Activated gamma-delta T cell treated with anti-CD3 and anti-CD28 coated beads, Interleukin-2, amount 50 U/mL, for 16 hours (primary cell): ENCODE measurements at regions not wholly inside any gene's neighbourhood (a gene's known extent, or its start where the extent isn't known, plus 50 kb on each side); places are given as distances from the start of the nearest gene placed in this dataset.

Experiments used
- DNase-seq: peaks from one replicate; pipeline ENCODE4 v3.0.0-alpha.2; 2020; ENCODE audit warnings: low read depth

DNA sequence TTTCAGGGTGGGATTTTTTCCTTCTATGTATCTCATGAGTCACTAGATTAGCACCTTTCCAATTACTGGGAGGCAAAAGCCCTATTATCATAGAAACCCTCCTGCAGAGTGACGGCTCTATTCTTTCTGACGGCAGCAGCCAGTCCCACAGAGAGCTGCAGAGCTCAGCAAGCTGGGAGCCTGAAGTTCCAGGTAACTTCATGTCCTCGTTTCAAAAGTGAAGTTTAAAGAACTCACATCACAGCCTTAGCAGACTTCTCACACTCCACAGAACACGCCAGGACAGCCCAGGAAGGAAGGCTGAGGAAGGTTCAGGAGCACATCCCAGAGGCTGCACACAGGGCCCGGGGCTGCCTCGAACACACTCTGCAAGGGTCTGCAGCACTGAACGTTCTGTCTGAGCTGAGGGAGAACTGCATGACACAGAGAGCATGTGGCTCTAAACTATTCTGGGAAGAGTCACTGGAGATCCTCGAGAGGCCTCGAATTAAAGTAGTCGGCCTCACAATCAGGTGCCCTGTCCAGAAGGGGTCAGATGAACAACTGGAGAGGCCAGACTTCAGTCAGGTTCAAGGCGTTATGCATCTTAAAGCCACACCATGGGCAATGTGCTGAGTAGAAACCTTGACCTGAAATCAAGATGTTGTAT, 104.2 kb upstream of the DRD2 start:
- no peak for DNase-seq

DNA sequence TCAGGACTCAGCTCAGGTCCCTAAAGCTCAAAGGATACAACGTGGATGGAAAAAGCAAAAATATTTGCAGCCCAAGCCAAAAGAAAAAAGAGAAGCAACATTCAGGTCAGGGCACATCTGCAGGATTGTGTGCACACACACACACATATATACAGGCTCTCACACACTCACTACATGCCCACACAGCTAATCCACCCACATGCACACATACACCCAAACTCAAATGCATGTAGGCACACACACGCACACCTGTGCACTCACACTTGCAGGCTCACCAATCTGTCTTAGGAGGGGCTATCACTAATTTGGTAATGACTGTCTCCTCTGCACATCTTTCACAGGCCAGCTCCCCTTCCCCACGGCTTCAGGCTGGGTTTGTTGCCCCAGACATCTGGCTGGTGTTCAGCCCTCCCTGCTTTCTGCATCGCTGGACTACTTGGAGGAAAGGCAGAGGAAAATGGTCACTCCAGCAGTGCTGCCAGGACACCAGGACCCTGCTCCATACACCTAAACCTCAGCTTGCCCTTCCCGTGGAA, 103.6 kb upstream of the DRD2 start:
- no peak for DNase-seq

DNA sequence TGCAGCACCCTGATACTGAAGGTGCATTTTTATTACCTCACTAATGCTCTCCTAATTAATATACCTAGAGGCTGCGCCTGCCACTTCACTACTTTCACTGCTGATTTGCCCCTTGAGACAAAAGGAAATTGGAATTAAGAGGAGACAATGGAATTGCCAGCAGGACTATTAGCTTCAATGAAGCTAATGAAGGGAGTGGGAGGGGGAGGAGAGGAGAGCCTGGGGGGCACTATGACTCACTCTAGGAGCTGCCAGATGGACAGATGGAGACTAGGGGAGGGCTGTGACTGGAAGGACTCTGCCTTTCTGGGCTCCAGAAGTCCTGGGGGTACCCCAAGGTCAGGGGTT, 102.8 kb upstream of the DRD2 start:
- no peak for DNase-seq

DNA sequence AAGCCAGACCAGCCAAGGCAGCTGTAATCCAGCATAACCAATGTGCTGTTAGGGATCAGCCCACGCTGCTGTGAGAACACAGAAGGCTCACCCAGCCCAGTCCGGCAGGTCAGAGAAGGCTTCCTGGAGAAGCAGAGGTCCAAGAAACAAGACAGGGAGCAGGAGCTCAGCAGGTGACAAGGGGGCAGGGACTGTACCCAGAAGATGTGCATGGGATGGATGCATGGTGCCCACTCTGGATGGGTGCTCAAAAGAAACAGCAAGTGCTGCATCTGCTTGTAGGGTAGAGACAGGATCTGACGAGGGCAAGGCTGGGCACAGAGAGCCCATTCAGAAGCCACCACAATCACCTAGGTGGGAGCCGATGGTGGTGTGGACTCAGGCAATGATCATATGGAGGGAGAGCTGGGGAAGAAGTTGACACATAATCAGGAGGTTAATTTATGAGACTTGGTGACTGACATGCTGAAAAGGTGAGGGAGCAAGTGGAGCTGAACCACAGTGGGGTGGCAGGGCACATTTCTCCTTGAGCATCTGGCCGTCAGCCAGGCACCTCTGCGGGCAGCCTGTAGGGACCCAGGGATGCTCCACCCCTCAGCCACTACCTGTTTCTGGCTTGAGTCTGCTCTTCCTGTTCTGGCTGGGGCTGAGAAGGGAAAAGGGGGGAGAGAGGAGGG, 102.3 kb upstream of the DRD2 start:
- no peak for DNase-seq

DNA sequence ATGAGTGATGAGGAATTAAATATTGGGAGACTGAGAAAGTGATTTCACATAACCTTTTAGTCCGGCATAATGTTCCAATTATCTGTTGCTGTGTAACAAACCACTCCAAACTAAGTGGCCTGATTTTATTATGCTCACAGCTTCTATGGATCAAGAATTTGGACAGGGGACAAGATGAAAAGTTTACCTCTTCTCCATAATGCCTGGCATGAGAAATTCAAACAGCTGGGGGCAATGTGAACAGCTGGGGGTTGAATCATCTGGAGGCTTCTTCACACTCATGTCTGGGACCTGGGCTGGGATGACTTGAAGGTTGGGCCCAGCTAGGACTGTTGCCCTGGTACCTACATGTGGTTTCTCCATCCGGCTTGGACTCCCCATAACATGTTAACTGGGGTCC, 99.4 kb upstream of the DRD2 start:
- DNase-seq, result no peak

DNA sequence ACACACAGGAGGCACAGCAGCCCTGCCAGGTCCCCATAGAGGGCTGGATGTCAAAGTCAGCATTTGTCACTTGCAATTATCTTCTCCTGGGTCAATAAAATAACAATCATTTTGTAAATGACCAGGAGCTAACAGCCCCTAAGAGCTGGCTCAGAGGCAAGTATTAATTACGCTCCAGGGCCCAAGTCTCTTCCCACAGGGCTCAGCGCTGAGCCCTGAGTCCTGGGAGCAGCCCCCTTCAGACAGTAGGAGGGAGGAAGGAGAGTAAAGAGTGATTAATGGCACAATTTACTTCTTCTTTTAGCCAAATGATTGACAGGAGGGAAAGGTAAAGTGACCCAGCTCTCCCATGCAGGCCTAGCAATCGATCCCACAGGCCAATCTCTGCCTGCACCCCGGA, 99.0 kb upstream of the DRD2 start:
- no peak for DNase-seq

DNA sequence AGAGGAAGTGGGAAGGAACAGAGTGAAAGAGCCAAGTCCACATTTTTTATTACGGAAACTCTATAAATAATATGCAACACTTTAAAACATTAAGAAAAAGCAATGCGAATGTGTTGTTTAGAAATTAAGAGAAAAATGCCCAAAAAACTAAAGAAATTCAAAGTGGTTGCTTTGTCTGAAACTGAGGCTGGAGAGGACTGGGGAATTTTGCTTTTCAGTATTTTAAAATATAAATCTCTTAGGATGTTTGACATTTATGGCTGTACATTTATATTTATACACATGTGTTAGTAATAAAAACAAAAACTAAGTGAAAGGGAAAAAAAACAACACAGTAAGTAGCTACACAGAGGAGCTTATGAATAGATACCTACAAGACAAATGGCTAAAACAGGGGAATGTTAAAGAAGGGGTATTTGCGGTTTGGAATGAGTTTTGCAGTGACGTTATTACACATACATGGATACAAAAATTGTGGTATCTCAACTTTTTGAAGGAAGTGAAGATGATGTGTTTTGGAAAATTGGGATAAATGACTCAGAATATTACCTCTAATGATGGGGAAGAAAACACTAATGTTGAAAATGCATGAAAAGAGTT, 97.0 kb upstream of the DRD2 start:
- no peak for DNase-seq

DNA sequence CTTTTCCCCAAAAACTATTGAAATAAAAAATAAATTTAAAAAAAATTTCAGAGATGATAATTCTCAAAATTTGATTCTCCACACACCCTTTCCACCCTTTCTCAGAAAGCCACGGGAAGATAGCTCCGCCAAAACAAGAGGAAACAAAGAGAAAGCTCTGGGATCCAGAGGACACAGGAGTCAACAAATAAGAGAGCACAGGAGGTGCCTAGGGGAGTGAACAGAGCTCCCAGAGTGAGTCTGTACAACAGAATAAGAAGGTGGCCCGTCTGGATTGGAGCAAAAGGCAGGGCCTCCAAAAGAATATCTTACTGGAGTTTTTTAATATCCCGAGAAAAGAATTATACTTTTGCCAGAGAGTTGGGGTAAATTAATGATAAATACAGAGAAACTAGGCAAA, 96.3 kb upstream of the DRD2 start:
- DNase-seq, result no peak

DNA sequence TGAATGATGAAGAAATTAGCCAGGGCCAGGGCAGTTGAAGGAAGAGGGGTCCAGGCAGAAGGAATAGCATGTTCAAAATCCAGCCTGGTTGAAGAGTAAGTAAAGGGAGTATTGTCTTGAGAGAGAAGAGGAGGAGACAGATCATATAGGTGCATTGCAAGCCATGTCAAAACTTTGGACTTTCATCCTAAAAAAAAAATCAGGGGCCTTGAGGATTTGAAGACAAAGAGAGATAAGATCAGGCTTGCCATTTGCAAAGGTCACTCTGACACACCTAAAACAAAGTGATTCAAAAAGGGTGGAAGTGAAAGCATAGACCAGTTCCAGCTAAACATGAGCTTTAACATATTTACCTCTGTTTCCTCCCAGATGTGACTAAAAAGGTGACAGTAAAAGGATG, 95.7 kb upstream of the DRD2 start:
- no peak for DNase-seq

DNA sequence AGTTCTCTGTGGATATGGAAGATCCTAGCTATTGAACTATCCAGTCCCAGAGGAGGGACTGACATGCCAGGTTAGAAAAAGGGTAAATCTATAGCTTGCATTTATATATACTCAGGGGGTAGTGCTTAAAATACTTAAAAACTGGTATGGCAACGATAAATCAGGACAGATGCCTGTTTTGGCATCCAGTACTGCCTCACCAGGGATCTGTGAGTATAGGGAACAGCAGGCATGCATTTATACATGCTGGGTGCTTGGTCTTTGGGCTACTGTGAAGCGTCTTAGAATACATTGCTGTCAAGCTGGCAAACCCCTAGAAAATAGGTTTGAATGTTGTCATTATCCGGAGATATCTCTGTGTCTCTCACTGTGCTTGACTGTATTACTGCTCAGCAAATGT, 94.2 kb upstream of the DRD2 start:
- no peak for DNase-seq

DNA sequence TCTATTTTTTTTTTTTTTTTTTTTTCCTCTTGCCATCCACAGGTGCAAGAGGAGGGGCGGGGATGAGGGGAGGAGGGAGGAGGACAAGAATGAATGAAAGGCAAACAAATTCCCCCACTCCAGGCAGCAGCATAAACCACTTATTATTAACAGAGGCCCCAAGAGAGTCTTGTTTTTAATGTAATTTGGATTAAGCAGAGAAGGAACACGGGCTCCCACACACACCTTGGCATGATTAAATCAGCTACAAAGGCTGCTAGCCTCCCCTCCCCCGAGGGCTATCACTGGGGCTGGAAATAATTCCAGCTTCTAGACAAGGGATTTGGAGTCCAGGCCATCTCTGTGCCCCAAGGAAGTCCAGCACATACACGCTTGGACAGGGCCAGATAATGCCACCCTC, 93.4 kb upstream of the DRD2 start:
- DNase-seq, result no peak

DNA sequence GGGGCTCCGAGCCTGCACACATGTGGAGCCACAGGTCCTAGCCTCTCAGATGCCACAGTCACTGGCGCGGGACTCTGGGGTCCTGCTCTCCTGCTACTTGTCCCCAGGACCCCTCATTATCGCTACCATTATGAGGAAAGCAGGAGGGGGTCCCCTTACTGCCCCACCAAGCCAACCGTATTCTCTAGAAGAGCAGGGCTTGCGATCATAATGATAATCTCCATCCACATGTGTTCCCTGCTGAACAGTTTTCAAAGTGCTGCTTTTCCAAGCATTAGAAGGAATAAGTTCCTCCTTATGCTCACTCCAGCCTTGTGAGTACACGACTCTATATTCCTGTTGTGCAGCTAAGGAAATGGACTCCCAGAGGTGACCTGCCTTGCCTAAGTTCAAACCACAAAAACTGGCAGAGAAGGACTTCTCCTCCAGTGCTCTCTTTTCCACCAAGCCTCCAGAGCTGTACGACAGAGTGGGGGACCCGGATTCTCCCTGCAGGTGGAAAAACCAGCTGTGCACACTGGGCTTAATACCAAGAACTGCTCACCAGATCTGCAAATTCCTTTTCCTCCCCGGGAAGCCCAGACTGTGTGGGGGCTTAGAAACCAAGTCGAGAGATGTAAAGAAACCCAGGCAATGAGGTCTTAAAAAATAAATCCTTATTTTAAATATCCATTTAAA, 92.8 kb upstream of the DRD2 start:
- DNase-seq, result no peak

DNA sequence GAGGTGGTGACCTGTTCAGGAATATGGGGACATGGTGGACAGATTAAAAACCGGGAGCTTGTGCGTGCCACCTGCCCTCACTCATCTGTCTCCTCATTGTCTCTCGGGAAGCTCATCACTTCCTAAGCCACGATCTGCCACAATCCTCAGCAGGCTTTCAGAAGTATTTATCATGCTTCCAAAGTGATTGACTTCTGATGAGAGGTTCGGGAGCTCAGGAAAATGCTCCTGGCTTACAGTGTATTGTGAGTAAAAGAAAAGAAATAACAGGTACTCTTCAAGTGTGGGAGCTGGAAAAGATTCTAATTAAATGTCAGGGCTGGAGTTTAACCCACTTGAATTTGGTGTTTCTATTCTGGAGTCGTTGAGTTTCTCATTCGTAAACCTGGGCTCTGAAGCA, 91.9 kb upstream of the DRD2 start:
- DNase-seq, result no peak

DNA sequence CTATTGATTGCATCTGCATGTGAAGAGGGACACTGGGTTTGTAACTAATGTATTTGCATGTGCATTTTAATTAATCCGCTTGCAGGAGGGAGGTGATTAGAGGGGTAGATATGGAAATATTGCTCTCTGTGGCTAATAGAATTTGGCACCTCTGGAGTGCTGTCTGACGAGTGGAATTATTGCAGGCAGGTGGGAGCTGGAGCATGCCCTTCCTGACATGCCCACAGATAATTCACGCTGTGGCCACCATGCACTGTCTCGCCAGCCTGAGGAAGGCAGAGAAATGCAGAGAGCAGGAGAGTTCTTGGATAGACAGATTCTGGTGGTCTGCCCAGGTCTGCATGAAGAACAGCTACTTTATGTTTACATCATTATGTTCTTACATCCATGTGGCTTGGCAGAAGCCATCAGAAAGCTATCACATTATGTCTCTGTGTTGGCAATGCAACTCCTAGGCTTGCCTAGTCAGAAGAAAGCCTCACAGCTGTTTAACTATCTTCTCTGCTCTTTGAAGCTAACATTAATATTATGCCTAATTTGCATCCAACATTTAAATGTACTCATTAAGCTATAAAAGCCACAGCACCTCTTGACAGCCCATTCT, 89.4 kb upstream of the DRD2 start:
- DNase-seq, result no peak

DNA sequence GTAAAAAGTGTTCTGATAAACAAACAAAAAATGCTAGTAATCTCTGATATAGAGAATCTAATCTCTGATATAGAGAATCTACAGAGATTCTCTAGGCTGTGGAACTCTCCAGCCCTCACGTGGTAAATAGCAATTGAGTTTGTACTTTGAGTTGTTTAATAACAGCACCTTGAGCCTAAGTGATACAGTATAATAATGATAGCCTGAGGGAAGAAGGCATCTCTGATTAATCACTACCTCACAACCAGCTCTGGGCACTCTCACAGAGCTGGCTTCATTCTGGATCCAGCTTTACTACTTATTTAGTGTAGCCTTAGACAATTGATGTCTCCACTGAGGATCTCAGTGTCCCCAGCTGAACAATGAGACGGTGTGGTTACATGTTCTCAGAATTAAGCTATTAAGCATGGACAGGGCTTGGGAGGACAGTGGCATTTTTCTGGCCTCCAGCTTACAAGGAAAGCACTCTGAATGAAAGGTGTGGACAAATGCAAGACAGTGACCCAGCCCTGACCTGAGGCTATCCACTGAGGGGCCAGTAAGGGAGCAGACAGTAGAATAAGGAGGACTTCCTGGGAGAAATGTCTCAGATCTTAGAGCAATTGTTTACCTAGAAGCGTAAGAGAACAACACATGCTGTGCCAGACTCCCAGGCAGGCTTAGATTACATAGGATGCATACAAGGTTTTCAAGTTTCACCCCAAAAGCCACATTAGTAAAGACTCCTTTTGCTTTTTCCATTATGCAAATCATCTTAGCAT, 88.7 kb upstream of the DRD2 start:
- DNase-seq, result no peak

DNA sequence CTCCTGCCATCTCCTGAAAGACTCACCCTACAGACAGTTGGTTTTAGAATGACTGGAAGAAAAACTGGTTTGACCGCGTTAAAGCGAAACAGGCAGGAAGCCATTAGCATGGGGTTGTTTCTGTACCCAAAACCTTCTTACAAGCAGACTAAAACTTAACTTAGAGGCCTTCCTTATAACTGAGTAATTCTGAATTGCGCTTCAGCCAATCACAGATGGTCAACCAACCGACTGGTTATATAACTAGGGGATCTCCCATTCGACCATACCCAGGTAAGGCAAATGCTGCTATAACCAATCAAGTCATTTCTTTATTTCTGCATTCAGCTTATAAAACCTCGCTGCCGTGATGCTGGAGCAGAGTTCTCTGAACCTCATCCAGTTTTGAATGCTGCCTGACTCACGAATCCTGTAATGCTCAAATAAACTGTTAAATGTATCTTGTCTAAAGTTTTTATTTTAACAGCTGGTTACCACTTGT, 87.8 kb upstream of the DRD2 start:
- no peak for DNase-seq

DNA sequence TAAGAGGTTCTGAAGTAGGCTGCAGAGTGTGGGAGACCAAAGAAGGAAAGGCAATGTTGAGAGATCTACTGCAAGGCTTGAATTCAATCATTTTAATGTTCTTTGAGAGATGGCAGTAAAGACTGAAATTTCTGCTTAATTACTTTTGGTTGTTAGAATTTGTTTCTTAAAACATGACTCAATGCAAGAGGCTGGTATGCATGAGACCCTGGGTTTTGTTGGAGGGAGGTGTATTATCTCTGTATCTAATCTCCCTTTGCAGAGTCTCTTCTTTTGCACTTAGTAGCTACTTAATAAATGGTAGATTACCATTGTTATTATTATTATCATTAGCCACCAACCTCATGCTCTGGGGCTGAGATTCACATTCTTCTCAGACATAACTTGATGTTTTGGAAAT, 87.4 kb upstream of the DRD2 start:
- no peak for DNase-seq

DNA sequence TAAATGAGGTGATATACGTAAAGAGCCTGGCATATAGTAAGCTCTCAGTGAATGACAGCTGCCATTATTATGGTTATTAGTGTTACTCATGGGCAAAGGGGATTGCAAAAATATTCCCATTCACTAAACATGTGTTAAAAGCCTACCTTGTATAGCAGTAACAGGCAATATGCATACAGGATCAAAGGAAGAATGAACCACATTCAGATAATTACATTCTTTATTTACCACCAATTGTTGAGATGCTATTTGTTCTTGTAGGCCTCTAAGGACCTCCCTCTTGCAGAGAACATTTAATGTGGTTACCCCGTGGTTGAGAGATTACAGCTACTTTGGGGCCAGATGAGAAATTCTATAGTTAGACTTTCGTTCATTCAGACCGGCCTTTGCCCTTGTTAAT, 82.7 kb upstream of the DRD2 start:
- DNase-seq, result no peak

DNA sequence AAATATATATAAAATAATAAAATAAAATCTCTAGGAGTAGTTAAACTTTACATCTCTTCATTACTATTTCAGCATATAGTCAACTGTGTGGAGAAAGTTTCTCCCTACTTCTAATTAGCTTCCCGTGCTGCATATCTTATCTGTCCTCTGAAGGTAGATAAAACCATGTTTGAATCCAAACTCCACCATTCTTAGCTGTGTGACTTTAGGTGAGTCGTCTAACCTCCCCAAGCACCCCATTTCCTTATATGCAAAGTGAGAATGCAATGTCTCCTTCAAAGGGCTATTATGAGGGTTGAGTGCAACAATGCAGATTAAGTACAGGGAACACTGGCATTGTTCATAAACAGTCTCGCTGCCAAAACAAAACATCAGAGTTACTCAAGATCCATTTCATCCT, 80.8 kb upstream of the DRD2 start:
- DNase-seq, result no peak

DNA sequence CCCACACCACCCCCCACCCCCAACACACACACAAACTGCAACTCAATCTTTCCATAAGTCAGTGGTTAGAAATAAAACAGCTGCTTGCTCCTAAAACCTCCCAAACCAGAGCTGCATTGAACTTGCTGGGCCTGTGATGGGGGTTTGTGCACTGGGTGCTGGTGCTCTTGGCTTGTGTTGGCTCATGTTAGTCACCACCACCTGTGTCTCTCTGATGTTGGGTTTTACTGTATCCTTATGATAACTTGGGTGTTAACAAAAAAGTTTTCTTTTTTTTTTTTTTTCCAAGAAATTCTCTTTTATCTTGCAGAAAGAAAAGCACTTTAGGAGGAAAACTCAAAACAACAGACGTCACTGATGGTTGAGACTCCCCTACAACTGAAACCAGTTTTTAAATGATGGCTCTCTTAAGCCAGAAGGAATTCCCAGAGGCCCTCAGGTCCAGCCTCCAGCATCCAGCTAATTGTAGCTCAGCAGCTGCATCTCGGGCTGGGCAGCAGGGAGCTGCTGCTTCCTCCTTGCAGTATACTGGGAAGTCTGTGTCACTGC, 79.9 kb upstream of the DRD2 start:
- DNase-seq, result no peak

DNA sequence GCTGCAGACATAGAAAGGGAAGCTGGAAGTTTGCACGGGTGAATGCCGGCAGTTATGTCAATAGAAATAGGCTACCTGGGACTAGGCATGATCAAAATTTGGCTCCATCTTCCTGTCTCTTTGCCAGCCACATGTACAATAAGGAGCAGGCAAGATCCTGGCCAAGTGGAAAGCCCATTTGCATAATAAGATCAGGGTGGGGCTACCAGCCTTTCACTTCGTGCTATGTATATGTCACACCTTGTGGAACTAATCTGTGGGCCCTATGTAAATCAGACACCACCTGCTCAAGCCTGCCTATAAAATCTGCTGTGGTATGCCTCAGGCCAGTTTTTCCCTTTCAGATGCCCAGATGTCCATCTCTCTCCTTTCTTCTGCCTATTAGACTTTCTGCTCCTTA, 79.3 kb upstream of the DRD2 start:
- DNase-seq, result no peak

DNA sequence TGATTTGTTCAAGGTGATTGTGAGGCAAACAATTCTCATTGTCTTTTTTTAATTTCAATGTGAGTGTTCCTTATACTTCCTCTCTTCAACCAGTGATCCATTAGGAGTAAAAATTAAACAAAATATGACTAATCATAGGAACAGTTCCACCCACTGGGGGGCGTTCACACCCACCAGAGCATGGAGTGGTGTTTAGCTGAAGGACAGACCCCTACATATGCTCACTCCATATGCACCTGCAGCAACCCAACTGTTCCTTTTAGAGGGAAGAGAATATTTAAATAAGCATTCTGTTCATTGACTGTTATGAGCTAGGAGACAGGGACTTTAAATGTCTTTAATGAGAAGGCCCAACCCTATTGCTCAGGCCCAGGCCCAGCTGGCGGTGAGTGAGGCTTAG, 78.7 kb upstream of the DRD2 start:
- DNase-seq, result no peak
